HG02884 (cell line): ENCODE measurements at regions not wholly inside any gene's neighbourhood (a gene's known extent, or its start where the extent isn't known, plus 50 kb on each side); places are given as distances from the start of the nearest gene placed in this dataset.
"Not testable (repeated sequence)": the region's sequence is repeated elsewhere in the genome, so short reads cannot be mapped to it uniquely, and the experiment has no call there.

Experiments used
- ATAC-seq: cut with Tn5 transposase; IDR thresholded peaks from one replicate; pipeline ENCODE4 v1.9.1; 2021; ENCODE audit warnings: mild to moderate bottlenecking, moderate library complexity; ENCODE audit not compliant: unreplicated experiment

- no peak for ATAC-seq
Observed at GRCh38 chr16:59385959-59386358, 651.8 kb upstream of the GOT2 start.

- ATAC-seq: no peak
Observed at GRCh38 chr16:59385491-59385890, 651.4 kb upstream of the GOT2 start.

- ATAC-seq: no peak
Observed at GRCh38 chr16:59373632-59374031, 639.5 kb upstream of the GOT2 start.

GRCh38 chr16:59370717-59371116, 636.6 kb upstream of the GOT2 start:
- ATAC-seq: no peak

- ATAC-seq: no peak
Observed at GRCh38 chr16:59369523-59369922, 635.4 kb upstream of the GOT2 start.

GRCh38 chr16:59368586-59368985, 634.5 kb upstream of the GOT2 start:
- ATAC-seq: no peak

GRCh38 chr16:59356709-59357108, 622.6 kb upstream of the GOT2 start:
- ATAC-seq: no peak

GRCh38 chr16:59356144-59356543, 622.0 kb upstream of the GOT2 start:
- no peak for ATAC-seq

GRCh38 chr16:59355704-59356103, 621.6 kb upstream of the GOT2 start:
- no peak for ATAC-seq

GRCh38 chr16:59351305-59351903, 617.3 kb upstream of the GOT2 start:
- no peak for ATAC-seq

- no peak for ATAC-seq
Observed at GRCh38 chr16:59350670-59351069, 616.6 kb upstream of the GOT2 start.

GRCh38 chr16:59342669-59343068, 608.6 kb upstream of the GOT2 start:
- ATAC-seq: no peak

- no peak for ATAC-seq
Observed at GRCh38 chr16:59341368-59341767, 607.3 kb upstream of the GOT2 start.

GRCh38 chr16:59339871-59340270, 605.8 kb upstream of the GOT2 start:
- no peak for ATAC-seq

- ATAC-seq: no peak
Observed at GRCh38 chr16:59336136-59336695, 602.1 kb upstream of the GOT2 start.

- ATAC-seq: not testable (repeated sequence)
Observed at GRCh38 chr16:59331708-59332107, 597.6 kb upstream of the GOT2 start.

GRCh38 chr16:59330019-59330670, 596.0 kb upstream of the GOT2 start:
- ATAC-seq: no peak

- ATAC-seq: no peak
Observed at GRCh38 chr16:59328961-59329360, 594.8 kb upstream of the GOT2 start.

- ATAC-seq: no peak
Observed at GRCh38 chr16:59327894-59328293, 593.8 kb upstream of the GOT2 start.

- ATAC-seq: no peak
Observed at GRCh38 chr16:59326955-59327354, 592.8 kb upstream of the GOT2 start.

GRCh38 chr16:59324462-59324861, 590.3 kb upstream of the GOT2 start:
- ATAC-seq: no peak

- no peak for ATAC-seq
Observed at GRCh38 chr16:59320657-59321056, 586.5 kb upstream of the GOT2 start.

GRCh38 chr16:59319871-59320270, 585.8 kb upstream of the GOT2 start:
- ATAC-seq: no peak
